ENCODE measurements at regions not wholly inside any gene's neighbourhood (a gene's known extent, or its start where the extent isn't known, plus 50 kb on each side); places are given as distances from the start of the nearest gene placed in this dataset.

GRCh38 chr9:80351612-80352011 is 779.8 kb downstream of the TLE4 start:
- TF ChIP-seq CTCF (IDR thresholded peaks at IDR 0.05; ENCODE audit: control extremely low read depth in 1 of 3, insufficient read depth in 1 of 3, low read depth in 1 of 3, low read length in 3 of 3) (no peak), JUND (IDR thresholded peaks at IDR 0.05; ENCODE audit: low read length) (no peak), CREB1 (IDR thresholded peaks at IDR 0.05) (no peak), EZH2 (IDR thresholded peaks at IDR 0.05; ENCODE audit: low read depth, low read length, severe bottlenecking) (no peak)
